ENCODE measurements at regions not wholly inside any gene's neighbourhood (a gene's known extent, or its start where the extent isn't known, plus 50 kb on each side); places are given as distances from the start of the nearest gene placed in this dataset.

- Histone ChIP-seq H3K79me2 (ENCODE audit: control insufficient read depth, insufficient read depth, low read length) (no peaks in the 10 kb centered on the region), H3K4me1 (ENCODE audit: control insufficient read depth, extremely low read depth, insufficient read depth, low read length) (no peaks in the 10 kb centered on the region), H3K9me3 (replicated peaks; ENCODE audit: control insufficient read depth, insufficient read depth, low read length) (no peaks in the 10 kb centered on the region), H3K36me3 (ENCODE audit: control insufficient read depth in 2 of 2, extremely low read depth in 1 of 2, insufficient read depth in 2 of 2, low read length in 2 of 2) (no peaks in the 10 kb centered on the region), H4K20me1 (replicated peaks; ENCODE audit: control insufficient read depth, extremely low read depth, insufficient read depth, low read length) (no peaks in the 10 kb centered on the region), H3K27ac (ENCODE audit: insufficient read depth, low read depth, low read length) (no peak overlapping the region), H3K4me2 (ENCODE audit: insufficient read depth, low read length) (no peak overlapping the region), H3K4me3 (replicated peaks in 1 of 3; ENCODE audit: insufficient read depth in 1 of 3, low read depth in 1 of 3, low read length in 3 of 3) (no peak overlapping the region), H3K9me1 (replicated peaks; ENCODE audit: control insufficient read depth, extremely low read depth, insufficient read depth, low read length) (no peaks in the 10 kb centered on the region), H3K9ac (replicated peaks; ENCODE audit: extremely low read depth, insufficient read depth, low read length) (no peak overlapping the region), H2AFZ (ENCODE audit: low read depth, low read length) (no peak overlapping the region), H3K27me3 (ENCODE audit: control insufficient read depth in 2 of 2, insufficient read depth in 2 of 2, low read length in 2 of 2) (no peaks in the 10 kb centered on the region)
- CTCF ChIA-PET = no interaction called here
- POLR2A ChIA-PET = no interaction called here
- no TSS peak for BruUV-seq (replicated peaks)
- intact Hi-C loops (cut with micrococcal nuclease) = no loop called here
- dilution Hi-C loops (cut with MboI; ENCODE audit: extremely low pct_ligation_motif_present, low sequenced_read_pairs) = no loop called here
- no peak for TF ChIP-seq MYC (IDR thresholded peaks at IDR 0.05; ENCODE audit: low read depth, low read length)
- no peak for TF ChIP-seq FOS (IDR thresholded peaks at IDR 0.05; ENCODE audit: borderline replicate concordance, insufficient read depth, low read length)
- no peak for TF ChIP-seq JUN (IDR thresholded peaks at IDR 0.05; ENCODE audit: borderline replicate concordance, insufficient read depth, insufficient read length, low read depth)
- no peak for TF ChIP-seq POLR2AphosphoS5 (IDR thresholded peaks at IDR 0.05; ENCODE audit: insufficient read depth, low read depth, low read length)
- TF ChIP-seq POLR2A (IDR thresholded peaks at IDR 0.05; ENCODE audit: low read depth, low read length) = no peak
- no peak for TF ChIP-seq EZH2 (IDR thresholded peaks at IDR 0.05; ENCODE audit: borderline replicate concordance, low read depth, low read length, severe bottlenecking)
- TF ChIP-seq, protein P1, sequence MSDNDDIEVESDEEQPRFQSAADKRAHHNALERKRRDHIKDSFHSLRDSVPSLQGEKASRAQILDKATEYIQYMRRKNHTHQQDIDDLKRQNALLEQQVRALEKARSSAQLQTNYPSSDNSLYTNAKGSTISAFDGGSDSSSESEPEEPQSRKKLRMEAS (IDR thresholded peaks at IDR 0.05; ENCODE audit: insufficient read depth, insufficient read length) = no peak
- TF ChIP-seq GATA2 (IDR thresholded peaks at IDR 0.05; ENCODE audit: insufficient read depth, insufficient read length, low read depth, low read length) = no peak
- no peak for TF ChIP-seq CTCF (IDR thresholded peaks at IDR 0.05; ENCODE audit: extremely low read depth in 1 of 2, insufficient read depth in 1 of 2, low read depth in 1 of 2, low read length in 2 of 2)
- FAIRE-seq (no peak), DNase-seq (ENCODE audit: low read depth, low spot score) (no peak)
These were observed 1101.8 kb downstream of the SORCS3 start for GRCh38 chr10:105742923-105743322.

Data from endothelial cell of umbilical vein (primary cell).